Duodenal mucosa (tissue), 2 donors: ENCODE measurements at regions not wholly inside any gene's neighbourhood (a gene's known extent, or its start where the extent isn't known, plus 50 kb on each side); places are given as distances from the start of the nearest gene placed in this dataset.

Experiments
- H3K27ac ChIP-seq: one replicate; pipeline ENCODE4 v1.7.0; 2013; ENCODE audit warnings: low read depth, low read length
- H3K27me3 ChIP-seq, 2 donors: one replicate each; pipeline ENCODE4 v1.7.0; 2013; ENCODE audit warnings: low read length in 2 of 2, control low read depth in 1 of 2; ENCODE audit not compliant: insufficient read depth in 2 of 2, control insufficient read depth in 1 of 2
- H3K36me3 ChIP-seq, 2 donors: one replicate each; pipeline ENCODE4 v1.7.0; 2013; ENCODE audit warnings: low read length in 2 of 2, control low read depth in 1 of 2; ENCODE audit not compliant: insufficient read depth in 2 of 2, control insufficient read depth in 1 of 2
- H3K4me1 ChIP-seq, 2 donors: one replicate each; pipeline ENCODE4 v1.7.0; 2013; ENCODE audit warnings: low read length in 2 of 2, control low read depth in 1 of 2; ENCODE audit not compliant: insufficient read depth in 2 of 2, control insufficient read depth in 1 of 2
- H3K4me3 ChIP-seq, 2 donors: one replicate each; pipeline ENCODE4 v1.7.0; 2013; ENCODE audit warnings: low read length in 2 of 2, low read depth in 1 of 2
- H3K9ac ChIP-seq, 2 donors: one replicate each; pipeline ENCODE4 v1.7.0; 2013; ENCODE audit warnings: low read length in 2 of 2, low read depth in 1 of 2
- H3K9me3 ChIP-seq, 2 donors: one replicate each; pipeline ENCODE4 v1.7.0; 2013; ENCODE audit warnings: low read length in 2 of 2, control low read depth in 1 of 2; ENCODE audit not compliant: control insufficient read depth in 1 of 2

- Histone ChIP-seq H3K9ac (no peak overlapping the region), H3K27me3 (no peaks in the 10 kb centered on the region), H3K4me3 (no peak overlapping the region), H3K36me3 (no peaks in the 10 kb centered on the region), H3K4me1 (no peaks in the 10 kb centered on the region), H3K27ac (no peak overlapping the region), H3K9me3 (no peaks in the 10 kb centered on the region)
Observed at GRCh38 chrX:15191830-15192229, 78.1 kb downstream of the ASB9 start.

- no peak overlapping the region for H3K4me3 ChIP-seq
- H3K27me3 ChIP-seq: no peaks in the 10 kb centered on the region
- H3K9me3 ChIP-seq: no peaks in the 10 kb centered on the region
- no peaks in the 10 kb centered on the region for H3K4me1 ChIP-seq
- no peaks in the 10 kb centered on the region for H3K36me3 ChIP-seq
- no peak overlapping the region for H3K27ac ChIP-seq
- no peak overlapping the region for H3K9ac ChIP-seq
Observed at GRCh38 chrX:15188039-15188438, 81.8 kb downstream of the ASB9 start.

- no peak overlapping the region for H3K4me3 ChIP-seq
- H3K9ac ChIP-seq: no peak overlapping the region
Observed at GRCh38 chrX:15177316-15177715, 92.6 kb downstream of the ASB9 start.

GRCh38 chrX:15173411-15173810, 96.5 kb downstream of the ASB9 start:
- no peaks in the 10 kb centered on the region for H3K9me3 ChIP-seq
- H3K4me3 ChIP-seq: no peak overlapping the region
- H3K9ac ChIP-seq: no peak overlapping the region
- no peak overlapping the region for H3K27ac ChIP-seq
- H3K36me3 ChIP-seq: no peaks in the 10 kb centered on the region
- no peaks in the 10 kb centered on the region for H3K4me1 ChIP-seq
- no peaks in the 10 kb centered on the region for H3K27me3 ChIP-seq

More at GRCh38 chrX:15177316-15177715, 92.6 kb downstream of the ASB9 start:
- no peaks in the 10 kb centered on the region for H3K36me3 ChIP-seq
- no peaks in the 10 kb centered on the region for H3K4me1 ChIP-seq
- H3K27ac ChIP-seq: no peak overlapping the region
- H3K27me3 ChIP-seq: no peaks in the 10 kb centered on the region
- no peaks in the 10 kb centered on the region for H3K9me3 ChIP-seq

- Histone ChIP-seq H3K9me3 (no peaks in the 10 kb centered on the region), H3K9ac (no peak overlapping the region), H3K36me3 (no peaks in the 10 kb centered on the region), H3K4me1 (no peaks in the 10 kb centered on the region), H3K27ac (no peak overlapping the region), H3K4me3 (no peak overlapping the region), H3K27me3 (no peaks in the 10 kb centered on the region)
Observed at GRCh38 chrX:15170927-15171326, 99.0 kb downstream of the ASB9 start.

- Histone ChIP-seq H3K36me3 (no peaks in the 10 kb centered on the region), H3K9me3 (no peaks in the 10 kb centered on the region), H3K4me3 (no peak overlapping the region), H3K4me1 (no peaks in the 10 kb centered on the region), H3K27me3 (no peaks in the 10 kb centered on the region), H3K9ac (no peak overlapping the region), H3K27ac (no peak overlapping the region)
Observed at GRCh38 chrX:15167826-15168225, 102.1 kb downstream of the ASB9 start.

GRCh38 chrX:15165832-15166231, 104.1 kb downstream of the ASB9 start:
- Histone ChIP-seq H3K9me3 (no peaks in the 10 kb centered on the region), H3K9ac (no peak overlapping the region), H3K27ac (no peak overlapping the region), H3K36me3 (no peaks in the 10 kb centered on the region), H3K4me1 (no peaks in the 10 kb centered on the region), H3K4me3 (no peak overlapping the region), H3K27me3 (no peaks in the 10 kb centered on the region)

- Histone ChIP-seq H3K36me3 (no peaks in the 10 kb centered on the region), H3K4me1 (no peaks in the 10 kb centered on the region), H3K9ac (no peak overlapping the region), H3K27ac (no peak overlapping the region), H3K9me3 (no peaks in the 10 kb centered on the region), H3K4me3 (no peak overlapping the region), H3K27me3 (no peaks in the 10 kb centered on the region)
Observed at GRCh38 chrX:15163131-15163530, 106.8 kb downstream of the ASB9 start.

GRCh38 chrX:15160558-15161095, 109.3 kb downstream of the ASB9 start:
- Histone ChIP-seq H3K4me1 (no peaks in the 10 kb centered on the region), H3K9me3 (no peaks in the 10 kb centered on the region), H3K36me3 (no peaks in the 10 kb centered on the region), H3K9ac (no peak overlapping the region), H3K4me3 (no peak overlapping the region), H3K27ac (no peak overlapping the region), H3K27me3 (no peaks in the 10 kb centered on the region)

- no peak overlapping the region for H3K9ac ChIP-seq
- H3K4me3 ChIP-seq: no peak overlapping the region
- no peaks in the 10 kb centered on the region for H3K4me1 ChIP-seq
- H3K27ac ChIP-seq: no peak overlapping the region
- H3K27me3 ChIP-seq: no peaks in the 10 kb centered on the region
- H3K9me3 ChIP-seq: no peaks in the 10 kb centered on the region
- no peaks in the 10 kb centered on the region for H3K36me3 ChIP-seq
Observed at GRCh38 chrX:15158736-15159406, 111.0 kb downstream of the ASB9 start.
